Prostate gland (tissue), 2 donors: ENCODE measurements at regions not wholly inside any gene's neighbourhood (a gene's known extent, or its start where the extent isn't known, plus 50 kb on each side); places are given as distances from the start of the nearest gene placed in this dataset.

ENCODE experiments used
- CTCF ChIP-seq, 4 experiments: fragments of 200-600 bp in 2 of 4; fragments of 450-650 bp in 2 of 4; sonication (generic) in 2 of 4; IDR thresholded peaks; 1 replicate in 3 of 4; 2 replicates in 1 of 4; pipeline ENCODE4 v1.5.1; 2016 to 2019; ENCODE audit warnings: antibody characterized with exemption in 4 of 4, mild to moderate bottlenecking in 2 of 4, moderate library complexity in 2 of 4
- POLR2A ChIP-seq: fragments of 450-650 bp; IDR thresholded peaks from one replicate; pipeline ENCODE4 v1.6.1; 2016; ENCODE audit warnings: antibody characterized with exemption, mild to moderate bottlenecking
- POLR2AphosphoS5 ChIP-seq: sonication (generic); formaldehyde crosslinking; IDR thresholded peaks from one replicate; pipeline ENCODE4 v1.6.1; 2017; ENCODE audit warnings: antibody characterized with exemption

GRCh38 chr1:199357599-199357998 lies 669.9 kb upstream of the NR5A2 start:
- no peak for TF ChIP-seq CTCF (IDR thresholded peaks at IDR 0.05)
- no peak for TF ChIP-seq POLR2A
- TF ChIP-seq POLR2AphosphoS5: no peak
